ENCODE measurements at regions not wholly inside any gene's neighbourhood (a gene's known extent, or its start where the extent isn't known, plus 50 kb on each side); places are given as distances from the start of the nearest gene placed in this dataset.

DNA sequence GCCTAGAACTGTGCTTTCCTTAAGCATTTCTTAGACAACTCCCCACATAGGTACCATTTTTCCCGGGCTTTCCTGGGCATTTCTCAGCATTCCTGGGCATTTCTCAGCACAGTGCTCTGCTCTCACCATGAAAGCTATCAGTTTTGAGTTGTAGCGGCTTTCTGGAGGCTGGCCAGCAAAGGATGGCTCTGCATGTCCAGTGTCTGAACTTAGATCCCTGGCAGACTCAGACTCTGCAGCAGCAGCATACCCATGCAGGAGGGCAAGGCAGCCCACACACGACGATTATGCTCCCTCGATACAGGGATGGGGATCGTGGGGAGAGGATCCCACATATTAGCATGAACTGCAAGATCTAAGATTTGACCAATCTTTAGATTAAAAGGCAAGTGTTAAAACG is 248.9 kb upstream of the MKI67 start:
- H3K4me1 ChIP-seq (ENCODE audit: insufficient read depth, poor library complexity, severe bottlenecking) = no peaks in the 10 kb centered on the region
- no peaks in the 10 kb centered on the region for H3K9me3 ChIP-seq (ENCODE audit: severe bottlenecking)
- no peaks in the 10 kb centered on the region for H3K27me3 ChIP-seq (ENCODE audit: insufficient read depth, poor library complexity, severe bottlenecking)
- H3K4me3 ChIP-seq (ENCODE audit: severe bottlenecking) = no peak overlapping the region
- H3K27ac ChIP-seq (ENCODE audit: poor library complexity, severe bottlenecking) = no peak overlapping the region
- ATAC-seq (ENCODE audit: low read depth) = no peak
- DNase-seq (ENCODE audit: low spot score) = no peak
- TF ChIP-seq CTCF (IDR thresholded peaks at IDR 0.05; ENCODE audit: poor library complexity, severe bottlenecking) = no peak
- no peaks in the 10 kb centered on the region for H3K36me3 ChIP-seq (ENCODE audit: low read depth)

GRCh38 chr10:128377364-128377987 is 251.3 kb upstream of the MKI67 start:
- DNase-seq (ENCODE audit: low spot score) = no peak
- H3K27me3 ChIP-seq (ENCODE audit: insufficient read depth, poor library complexity, severe bottlenecking) = no peaks in the 10 kb centered on the region
- no peaks in the 10 kb centered on the region for H3K4me1 ChIP-seq (ENCODE audit: insufficient read depth, poor library complexity, severe bottlenecking)
- H3K27ac ChIP-seq (ENCODE audit: poor library complexity, severe bottlenecking) = no peak overlapping the region
- H3K4me3 ChIP-seq (ENCODE audit: severe bottlenecking) = no peak overlapping the region
- ATAC-seq (ENCODE audit: low read depth) = no peak
- no peak for TF ChIP-seq CTCF (IDR thresholded peaks at IDR 0.05; ENCODE audit: poor library complexity, severe bottlenecking)
- H3K36me3 ChIP-seq (ENCODE audit: low read depth) = no peaks in the 10 kb centered on the region
- no peaks in the 10 kb centered on the region for H3K9me3 ChIP-seq (ENCODE audit: severe bottlenecking)

DNA sequence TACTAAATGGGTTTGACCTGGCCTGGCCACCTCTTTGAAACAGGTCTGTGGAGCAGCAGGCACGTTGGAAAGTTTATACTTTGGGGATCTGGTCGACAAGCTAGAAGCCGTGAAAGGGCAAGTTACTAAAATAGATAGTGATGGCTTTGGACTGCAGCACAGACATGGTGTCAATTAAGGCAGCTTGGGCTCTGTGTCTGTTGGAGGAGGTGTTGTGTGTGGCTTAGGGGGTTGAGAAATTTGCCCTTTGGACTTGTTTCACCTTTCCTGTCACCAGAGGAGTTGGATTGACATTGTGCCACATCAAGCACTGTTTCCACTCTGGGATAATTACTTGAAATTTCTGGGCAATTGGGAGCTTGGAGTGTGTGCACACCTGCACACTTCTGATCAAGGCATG is 251.8 kb upstream of the MKI67 start:
- no peak for DNase-seq (ENCODE audit: low spot score)
- no peak for TF ChIP-seq CTCF (IDR thresholded peaks at IDR 0.05; ENCODE audit: poor library complexity, severe bottlenecking)
- H3K9me3 ChIP-seq (ENCODE audit: severe bottlenecking) = no peaks in the 10 kb centered on the region
- ATAC-seq (ENCODE audit: low read depth) = no peak
- H3K4me3 ChIP-seq (ENCODE audit: severe bottlenecking) = no peak overlapping the region
- H3K4me1 ChIP-seq (ENCODE audit: insufficient read depth, poor library complexity, severe bottlenecking) = no peaks in the 10 kb centered on the region
- no peaks in the 10 kb centered on the region for H3K36me3 ChIP-seq (ENCODE audit: low read depth)
- no peak overlapping the region for H3K27ac ChIP-seq (ENCODE audit: poor library complexity, severe bottlenecking)
- no peaks in the 10 kb centered on the region for H3K27me3 ChIP-seq (ENCODE audit: insufficient read depth, poor library complexity, severe bottlenecking)

DNA sequence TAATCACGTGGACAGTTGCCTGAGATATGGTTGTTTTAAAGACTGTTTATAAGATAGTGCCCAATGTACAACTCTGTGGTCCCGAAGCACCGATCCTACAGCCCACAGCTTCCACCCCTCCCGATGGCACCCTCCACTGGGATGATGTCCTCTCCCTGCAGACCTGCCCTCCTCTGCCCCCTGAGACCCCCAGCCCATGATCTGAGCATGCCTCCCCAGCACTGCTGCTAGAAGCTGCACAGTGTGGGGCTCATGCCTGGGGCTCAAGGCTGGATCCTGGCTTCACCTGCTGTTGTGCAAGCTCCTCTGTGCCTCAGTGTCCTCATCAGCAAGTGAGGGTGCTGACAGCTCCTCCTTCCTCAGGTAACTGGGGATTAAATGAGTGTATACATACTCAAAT is 254.7 kb upstream of the MKI67 start:
- Histone ChIP-seq H3K4me3 (ENCODE audit: severe bottlenecking) (no peak overlapping the region), H3K36me3 (ENCODE audit: low read depth) (no peaks in the 10 kb centered on the region), H3K4me1 (ENCODE audit: insufficient read depth, poor library complexity, severe bottlenecking) (no peaks in the 10 kb centered on the region), H3K27ac (ENCODE audit: poor library complexity, severe bottlenecking) (no peak overlapping the region), H3K9me3 (ENCODE audit: severe bottlenecking) (no peaks in the 10 kb centered on the region), H3K27me3 (ENCODE audit: insufficient read depth, poor library complexity, severe bottlenecking) (no peaks in the 10 kb centered on the region)
- no peak for TF ChIP-seq CTCF (IDR thresholded peaks at IDR 0.05; ENCODE audit: poor library complexity, severe bottlenecking)
- DNase-seq (ENCODE audit: low spot score) (no peak), ATAC-seq (ENCODE audit: low read depth) (no peak)

DNA sequence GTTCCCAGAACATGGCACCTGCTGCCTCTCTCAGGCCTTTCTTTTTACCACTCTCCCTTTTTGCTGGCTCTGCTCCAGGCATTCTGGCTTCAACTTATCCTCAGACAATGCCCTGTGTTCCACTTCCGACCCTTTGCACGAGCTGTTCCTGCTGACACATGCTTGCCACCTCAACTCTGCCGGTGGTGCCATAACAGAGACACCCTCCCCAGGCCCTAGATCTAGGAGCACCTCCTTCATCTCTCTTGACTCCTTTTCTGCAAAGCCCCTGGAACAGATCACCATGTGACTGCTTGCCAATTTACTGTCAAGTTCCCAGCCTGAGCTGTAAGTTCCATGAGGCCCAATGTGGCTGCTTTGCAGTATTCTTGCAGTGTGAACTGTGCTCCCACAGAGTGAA is 256.0 kb upstream of the MKI67 start:
- ATAC-seq (ENCODE audit: low read depth) (no peak), DNase-seq (ENCODE audit: low spot score) (no peak)
- Histone ChIP-seq H3K4me1 (ENCODE audit: insufficient read depth, poor library complexity, severe bottlenecking) (no peaks in the 10 kb centered on the region), H3K27me3 (ENCODE audit: insufficient read depth, poor library complexity, severe bottlenecking) (no peaks in the 10 kb centered on the region), H3K36me3 (ENCODE audit: low read depth) (no peaks in the 10 kb centered on the region), H3K4me3 (ENCODE audit: severe bottlenecking) (no peak overlapping the region), H3K9me3 (ENCODE audit: severe bottlenecking) (no peaks in the 10 kb centered on the region), H3K27ac (ENCODE audit: poor library complexity, severe bottlenecking) (no peak overlapping the region)
- TF ChIP-seq CTCF (IDR thresholded peaks at IDR 0.05; ENCODE audit: poor library complexity, severe bottlenecking) = no peak

Data from RWPE2 (cell line).